COLO829 (cell line): ENCODE measurements at regions not wholly inside any gene's neighbourhood (a gene's known extent, or its start where the extent isn't known, plus 50 kb on each side); places are given as distances from the start of the nearest gene placed in this dataset.
"Not testable (repeated sequence)": the region's sequence is repeated elsewhere in the genome, so short reads cannot be mapped to it uniquely, and the experiment has no call there.

Experiments used
- DNase-seq: peaks from one replicate; pipeline ENCODE4 v3.0.0; 2012; ENCODE audit warnings: low spot score

GRCh38 chr6:79150733-79151132 lies 72.7 kb upstream of the PHIP start:
- DNase-seq = no peak

- no peak for DNase-seq
These were observed 71.8 kb upstream of the PHIP start for GRCh38 chr6:79149884-79150283.

GRCh38 chr6:79146421-79146820 lies 68.4 kb upstream of the PHIP start:
- peak; percentile 1 for DNase-seq

- DNase-seq = no peak
These were observed 67.2 kb upstream of the PHIP start for GRCh38 chr6:79145301-79145700.

GRCh38 chr6:79143320-79143898 lies 65.4 kb upstream of the PHIP start:
- no peak for DNase-seq

- no peak for DNase-seq
These were observed 60.1 kb upstream of the PHIP start for GRCh38 chr6:79138146-79138545.

- DNase-seq = no peak
These were observed 59.6 kb upstream of the PHIP start for GRCh38 chr6:79137671-79138070.

GRCh38 chr6:79135973-79136470 lies 58.0 kb upstream of the PHIP start:
- DNase-seq = no peak

- no peak for DNase-seq
These were observed 56.8 kb upstream of the PHIP start for GRCh38 chr6:79134699-79135474.

- DNase-seq = no peak
These were observed 55.1 kb upstream of the PHIP start for GRCh38 chr6:79133173-79133572.

- not testable (repeated sequence) for DNase-seq
These were observed 53.2 kb upstream of the PHIP start for GRCh38 chr6:79131220-79131619.
